ENCODE measurements at regions not wholly inside any gene's neighbourhood (a gene's known extent, or its start where the extent isn't known, plus 50 kb on each side); places are given as distances from the start of the nearest gene placed in this dataset.
"Not testable (repeated sequence)": the region's sequence is repeated elsewhere in the genome, so short reads cannot be mapped to it uniquely, and the experiment has no call there.

GRCh38 chr7:106560482-106560881 lies 100.5 kb downstream of the CCDC71L start:
- 79 to 81% methylated on average over 5 of the region's 5 CpGs for WGBS, 2 donors
- TF ChIP-seq CTCF (IDR thresholded peaks at IDR 0.05) (no peak), POLR2A (IDR thresholded peaks at IDR 0.05) (no peak)
- no peak overlapping the region for H3K27ac ChIP-seq
- no peak for DNase-seq
- intact Hi-C loops (cut with DNase I): no loop called here
- H3K9me3 ChIP-seq: no peaks in the 10 kb centered on the region
- ATAC-seq: no peak
- no peaks in the 10 kb centered on the region for H3K4me1 ChIP-seq
- H3K27me3 ChIP-seq: no peaks in the 10 kb centered on the region
- H3K4me3 ChIP-seq: no peak overlapping the region
- H3K36me3 ChIP-seq (replicated peaks in 1 of 2; ENCODE audit: insufficient read depth in 1 of 2, low read depth in 2 of 2): no peaks in the 10 kb centered on the region

GRCh38 chr7:106556244-106556643 lies 104.7 kb downstream of the CCDC71L start:
- H3K4me1 ChIP-seq; H3K36me3 ChIP-seq (replicated peaks in 1 of 2; ENCODE audit: insufficient read depth in 1 of 2, low read depth in 2 of 2); DNase-seq; intact Hi-C loops (cut with DNase I); H3K27ac ChIP-seq; H3K27me3 ChIP-seq; ATAC-seq; H3K9me3 ChIP-seq; H3K4me3 ChIP-seq: not testable (repeated sequence)
- 56 to 64% methylated on average over 2 of the region's 2 CpGs for WGBS, 2 donors

GRCh38 chr7:106554623-106555022 lies 106.3 kb downstream of the CCDC71L start:
- H3K9me3 ChIP-seq; intact Hi-C loops (cut with DNase I); H3K36me3 ChIP-seq (replicated peaks in 1 of 2; ENCODE audit: insufficient read depth in 1 of 2, low read depth in 2 of 2); H3K4me3 ChIP-seq; H3K27ac ChIP-seq; H3K4me1 ChIP-seq; ATAC-seq; DNase-seq; H3K27me3 ChIP-seq: not testable (repeated sequence)
- WGBS, 2 donors: 92 to 96% methylated on average over 1 of the region's 1 CpG

- WGBS, 2 donors: 59 to 72% methylated on average over 3 of the region's 3 CpGs
- intact Hi-C loops (cut with DNase I): no loop called here
- Histone ChIP-seq H3K4me3 (no peak overlapping the region), H3K27ac (no peak overlapping the region), H3K27me3 (no peaks in the 10 kb centered on the region), H3K36me3 (replicated peaks in 1 of 2; ENCODE audit: insufficient read depth in 1 of 2, low read depth in 2 of 2) (no peaks in the 10 kb centered on the region), H3K4me1 (no peaks in the 10 kb centered on the region), H3K9me3 (no peaks in the 10 kb centered on the region)
- TF ChIP-seq CTCF (IDR thresholded peaks at IDR 0.05): no peak
- TF ChIP-seq POLR2A (IDR thresholded peaks at IDR 0.05): no peak
- DNase-seq (no peak), ATAC-seq (no peak)
Observed at GRCh38 chr7:106553446-106553836, 107.5 kb downstream of the CCDC71L start.

- ATAC-seq (no peak), DNase-seq (peak in 1 of 4 donors; percentile 33)
- Histone ChIP-seq H3K9me3 (no peaks in the 10 kb centered on the region), H3K27ac (no peak overlapping the region), H3K27me3 (no peaks in the 10 kb centered on the region), H3K4me1 (no peaks in the 10 kb centered on the region), H3K4me3 (no peak overlapping the region), H3K36me3 (replicated peaks in 1 of 2; ENCODE audit: insufficient read depth in 1 of 2, low read depth in 2 of 2) (no peaks in the 10 kb centered on the region)
- 82 to 83% methylated on average over 5 of the region's 5 CpGs for WGBS, 2 donors
- TF ChIP-seq POLR2A (IDR thresholded peaks at IDR 0.05) (no peak), CTCF (IDR thresholded peaks at IDR 0.05) (no peak)
- intact Hi-C loops (cut with DNase I): no loop called here
Observed at GRCh38 chr7:106552645-106553445, 108.1 kb downstream of the CCDC71L start.

GRCh38 chr7:106551936-106552335 lies 109.0 kb downstream of the CCDC71L start:
- DNase-seq (no peak), ATAC-seq (no peak)
- Histone ChIP-seq H3K36me3 (replicated peaks in 1 of 2; ENCODE audit: insufficient read depth in 1 of 2, low read depth in 2 of 2) (no peaks in the 10 kb centered on the region), H3K27me3 (no peaks in the 10 kb centered on the region), H3K4me1 (no peaks in the 10 kb centered on the region), H3K4me3 (no peak overlapping the region), H3K9me3 (no peaks in the 10 kb centered on the region), H3K27ac (no peak overlapping the region)
- intact Hi-C loops (cut with DNase I): no loop called here
- no peak for TF ChIP-seq POLR2A (IDR thresholded peaks at IDR 0.05)
- WGBS, 2 donors: 89 to 93% methylated on average over 1 of the region's 1 CpG

Data from body of pancreas (tissue), 4 donors.